H1 (cell line): ENCODE measurements at regions not wholly inside any gene's neighbourhood (a gene's known extent, or its start where the extent isn't known, plus 50 kb on each side); places are given as distances from the start of the nearest gene placed in this dataset.

Experiments used
- CHD1 ChIP-seq: IDR thresholded peaks from 2 replicates; pipeline ENCODE4 v1.6.1; 2012; ENCODE audit warnings: low read depth, low read length, improper control_type of control experiment
- HDAC2 ChIP-seq, 2 experiments: fragments of 300-600 bp in 1 of 2; sonication (generic) in 1 of 2; IDR thresholded peaks; 2 replicates each; pipeline ENCODE4 v1.6.1; 2011 to 2012; ENCODE audit warnings: low read depth in 2 of 2, low read length in 2 of 2, mild to moderate bottlenecking in 2 of 2, moderate library complexity in 2 of 2, borderline replicate concordance in 1 of 2, inconsistent platforms in 1 of 2
- KDM4A ChIP-seq: IDR thresholded peaks from one replicate; pipeline ENCODE4 v1.7.1; 2012; ENCODE audit warnings: low read depth, mild to moderate bottlenecking, moderate library complexity, low read length, inconsistent platforms; ENCODE audit not compliant: severe bottlenecking
- MAX ChIP-seq: IDR thresholded peaks from 2 replicates; pipeline ENCODE4 v1.6.1; 2012; ENCODE audit warnings: inconsistent platforms
- TCF12 ChIP-seq: IDR thresholded peaks from 2 replicates; pipeline ENCODE4 v1.6.1; 2011; ENCODE audit warnings: low read depth, mild to moderate bottlenecking, low read length
- TF ChIP-seq, protein P1 (sequence below), 3 experiments: IDR thresholded peaks; 1 replicate in 2 of 3; 2 replicates in 1 of 3; pipeline versions ENCODE4 v1.5.1 to v1.6.1; 2011; ENCODE audit warnings: low read length in 3 of 3, mild to moderate bottlenecking in 3 of 3, inconsistent platforms in 2 of 3, low read depth in 1 of 3, moderate library complexity in 1 of 3; ENCODE audit not compliant: insufficient read depth in 1 of 3; ENCODE audit errors: control extremely low read depth in 1 of 3

- TF ChIP-seq, protein P1, sequence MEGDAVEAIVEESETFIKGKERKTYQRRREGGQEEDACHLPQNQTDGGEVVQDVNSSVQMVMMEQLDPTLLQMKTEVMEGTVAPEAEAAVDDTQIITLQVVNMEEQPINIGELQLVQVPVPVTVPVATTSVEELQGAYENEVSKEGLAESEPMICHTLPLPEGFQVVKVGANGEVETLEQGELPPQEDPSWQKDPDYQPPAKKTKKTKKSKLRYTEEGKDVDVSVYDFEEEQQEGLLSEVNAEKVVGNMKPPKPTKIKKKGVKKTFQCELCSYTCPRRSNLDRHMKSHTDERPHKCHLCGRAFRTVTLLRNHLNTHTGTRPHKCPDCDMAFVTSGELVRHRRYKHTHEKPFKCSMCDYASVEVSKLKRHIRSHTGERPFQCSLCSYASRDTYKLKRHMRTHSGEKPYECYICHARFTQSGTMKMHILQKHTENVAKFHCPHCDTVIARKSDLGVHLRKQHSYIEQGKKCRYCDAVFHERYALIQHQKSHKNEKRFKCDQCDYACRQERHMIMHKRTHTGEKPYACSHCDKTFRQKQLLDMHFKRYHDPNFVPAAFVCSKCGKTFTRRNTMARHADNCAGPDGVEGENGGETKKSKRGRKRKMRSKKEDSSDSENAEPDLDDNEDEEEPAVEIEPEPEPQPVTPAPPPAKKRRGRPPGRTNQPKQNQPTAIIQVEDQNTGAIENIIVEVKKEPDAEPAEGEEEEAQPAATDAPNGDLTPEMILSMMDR (IDR thresholded peaks at IDR 0.05; ENCODE audit: control extremely low read depth in 1 of 3, insufficient read depth in 1 of 3, low read depth in 1 of 3, low read length in 3 of 3): no peak
- TF ChIP-seq HDAC2 (IDR thresholded peaks at IDR 0.05; ENCODE audit: borderline replicate concordance in 1 of 2, low read depth in 2 of 2, low read length in 2 of 2) (no peak), CHD1 (no peak), KDM4A (no peak), MAX (no peak), TCF12 (no peak)
These were observed 223.5 kb upstream of the CAND1 start (continued) for GRCh38 chr12:67045650-67046049.
